GM23338 (cell line): ENCODE measurements at regions not wholly inside any gene's neighbourhood (a gene's known extent, or its start where the extent isn't known, plus 50 kb on each side); places are given as distances from the start of the nearest gene placed in this dataset.

Source experiments
- ATAC-seq: fragments of 200-7000 bp; cut with Tn5 transposase; 3 replicates; pipeline ENCODE4 v1.9.1; 2020
- DNase-seq: peaks from one replicate; pipeline ENCODE4 v3.0.0-alpha.2; 2015; ENCODE audit warnings: low spot score
- H2AFZ ChIP-seq: fragments of 200-600 bp; sonication (generic); 2 replicates; pipeline ENCODE4 v1.8.0; 2016; ENCODE audit warnings: antibody characterized with exemption, mild to moderate bottlenecking, moderate library complexity
- H3F3A ChIP-seq: fragments of 200-600 bp; sonication (generic); replicated peaks from 2 replicates; pipeline ENCODE4 v1.8.0; 2017; ENCODE audit warnings: antibody characterized with exemption, mixed run types, low read depth
- H3K27ac ChIP-seq: fragments of 200-600 bp; sonication (generic); 2 replicates; pipeline ENCODE4 v1.6.1; 2016; ENCODE audit warnings: low read depth
- H3K27me3 ChIP-seq: fragments of 200-600 bp; sonication (generic); 2 replicates; pipeline ENCODE4 v1.8.0; 2016; ENCODE audit warnings: mild to moderate bottlenecking, mixed run types, moderate library complexity; ENCODE audit not compliant: insufficient read depth
- H3K36me3 ChIP-seq: fragments of 200-600 bp; sonication (generic); 2 replicates; pipeline ENCODE4 v1.8.0; 2016; ENCODE audit warnings: mild to moderate bottlenecking; ENCODE audit not compliant: insufficient read depth
- H3K4me1 ChIP-seq: fragments of 200-600 bp; sonication (generic); 2 replicates; pipeline ENCODE4 v1.8.0; 2016; ENCODE audit warnings: mild to moderate bottlenecking, moderate library complexity; ENCODE audit not compliant: insufficient read depth
- H3K4me2 ChIP-seq: fragments of 200-600 bp; sonication (generic); 2 replicates; pipeline ENCODE4 v1.7.1; 2017; ENCODE audit warnings: mixed run types
- H3K4me3 ChIP-seq: fragments of 200-600 bp; sonication (generic); 2 replicates; pipeline ENCODE4 v1.6.1; 2016; ENCODE audit warnings: mixed run types
- H3K79me2 ChIP-seq: fragments of 200-600 bp; sonication (generic); replicated peaks from 2 replicates; pipeline ENCODE4 v1.8.0; 2017; ENCODE audit warnings: mild to moderate bottlenecking; ENCODE audit not compliant: insufficient read depth
- H3K9me2 ChIP-seq: fragments of 200-600 bp; sonication (generic); 2 replicates; pipeline ENCODE4 v1.8.0; 2017; ENCODE audit not compliant: insufficient read depth
- H4K20me1 ChIP-seq: fragments of 200-600 bp; sonication (generic); replicated peaks from 2 replicates; pipeline ENCODE4 v1.8.0; 2017; ENCODE audit warnings: mild to moderate bottlenecking; ENCODE audit not compliant: insufficient read depth
- H3K27ac Mint-ChIP-seq: 2 replicates; pipeline ENCODE4 v1.8.0; 2020; ENCODE audit warnings: inconsistent platforms, mild to moderate bottlenecking, moderate library complexity, mixed read lengths
- H3K27me3 Mint-ChIP-seq: 3 replicates; pipeline ENCODE4 v1.8.0; 2022; ENCODE audit warnings: low read depth, mild to moderate bottlenecking, moderate library complexity, mixed read lengths, inconsistent platforms; ENCODE audit not compliant: insufficient read depth, poor library complexity
- H3K36me3 Mint-ChIP-seq: 3 replicates; pipeline ENCODE4 v1.8.0; 2021; ENCODE audit warnings: low read depth, mild to moderate bottlenecking, inconsistent platforms, moderate library complexity, mixed read lengths
- H3K4me1 Mint-ChIP-seq: 3 replicates; pipeline ENCODE4 v1.8.0; 2020; ENCODE audit warnings: mild to moderate bottlenecking, inconsistent platforms, mixed read lengths
- H3K4me3 Mint-ChIP-seq: 3 replicates; pipeline ENCODE4 v1.8.0; 2021; ENCODE audit warnings: moderate library complexity, mild to moderate bottlenecking, inconsistent platforms, mixed read lengths
- H3K9me3 Mint-ChIP-seq: 3 replicates; pipeline ENCODE4 v1.8.0; 2020; ENCODE audit warnings: moderate library complexity, mild to moderate bottlenecking, inconsistent platforms, mixed read lengths
- CREB1 ChIP-seq: fragments of 250-450 bp; sonication (Bioruptor Pico); IDR thresholded peaks from 2 replicates; pipeline ENCODE4 v1.5.0; 2020; ENCODE audit warnings: low read depth, mild to moderate bottlenecking, moderate library complexity
- CTCF ChIP-seq, 2 experiments: fragments of 200-600 bp in 1 of 2; sonication (generic) in 1 of 2; conservative IDR thresholded peaks; 2 replicates each; pipeline versions ENCODE4 v1.5.1 to v1.6.1; 2016 to 2017; ENCODE audit warnings: antibody characterized with exemption in 2 of 2, low read depth in 2 of 2, mild to moderate bottlenecking in 2 of 2, moderate library complexity in 1 of 2
- EZH2 ChIP-seq: fragments of 200-600 bp; sonication (generic); IDR thresholded peaks from one replicate; pipeline ENCODE4 v1.8.0; 2017; ENCODE audit warnings: antibody characterized with exemption, mild to moderate bottlenecking, low read depth; ENCODE audit not compliant: unreplicated experiment
- EZH2phosphoT487 ChIP-seq: fragments of 200-600 bp; sonication (generic); IDR thresholded peaks from one replicate; pipeline ENCODE4 v1.8.1; 2018; ENCODE audit warnings: antibody characterized with exemption; ENCODE audit not compliant: unreplicated experiment
- JUNB ChIP-seq: IDR thresholded peaks from one replicate; pipeline ENCODE4 v1.6.1; 2016; ENCODE audit warnings: antibody characterized with exemption; ENCODE audit not compliant: unreplicated experiment
- NANOG ChIP-seq: IDR thresholded peaks from 2 replicates; pipeline ENCODE4 v1.6.1; 2016; ENCODE audit warnings: antibody characterized with exemption, borderline replicate concordance
- POLR2AphosphoS5 ChIP-seq: IDR thresholded peaks from 2 replicates; pipeline ENCODE4 v1.6.1; 2016; ENCODE audit warnings: antibody characterized with exemption, low read depth
- REST ChIP-seq: IDR thresholded peaks from one replicate; pipeline ENCODE4 v1.6.1; 2018; ENCODE audit warnings: antibody characterized with exemption; ENCODE audit not compliant: unreplicated experiment
- STAT1 ChIP-seq: IDR thresholded peaks from one replicate; pipeline ENCODE4 v1.6.1; 2016; ENCODE audit warnings: antibody characterized with exemption; ENCODE audit not compliant: unreplicated experiment
- ZNF114 ChIP-seq: fragments of 250-450 bp; sonication (Bioruptor Pico); IDR thresholded peaks from 2 replicates; pipeline ENCODE4 v1.5.0; 2020; ENCODE audit warnings: mild to moderate bottlenecking, moderate library complexity
- ZNF331 ChIP-seq: fragments of 250-450 bp; sonication (Bioruptor Pico); IDR thresholded peaks from 2 replicates; pipeline ENCODE4 v1.5.0; 2020; ENCODE audit warnings: low read depth, mild to moderate bottlenecking, moderate library complexity
- ZNF462 ChIP-seq: fragments of 250-450 bp; sonication (Bioruptor Pico); IDR thresholded peaks from 2 replicates; pipeline ENCODE4 v1.5.0; 2020; ENCODE audit warnings: mild to moderate bottlenecking, moderate library complexity

- no peak for TF ChIP-seq CTCF (conservative IDR thresholded peaks at IDR 0.05; ENCODE audit: low read depth in 2 of 2)
- no peak for TF ChIP-seq NANOG
- TF ChIP-seq ZNF331, result no peak
- no peak for TF ChIP-seq EZH2phosphoT487
- TF ChIP-seq STAT1, result no peak
- TF ChIP-seq CREB1 (CRISPR knock-in tag), result no peak
- TF ChIP-seq POLR2AphosphoS5, result no peak
These were observed 235.4 kb downstream of the TBL1XR1 start (continued) for GRCh38 chr3:176961916-176962315.

- ATAC-seq, result no peak
- H3K4me2 ChIP-seq, result no peak overlapping the region
- Mint-ChIP-seq H3K4me1 (0 out of 3 replicates have a peak, but pooled peaks cover 3% of the 10 kb centered on the region), H3K9me3 (peaks cover 4% of the 10 kb centered on the region; the same call in 1 of the 3 replicates), H3K4me3 (no peak overlapping the region), H3K36me3 (no peaks in the 10 kb centered on the region), H3K27ac (no peak overlapping the region), H3K27me3 (no peaks in the 10 kb centered on the region)
- H4K20me1 ChIP-seq, result no peaks in the 10 kb centered on the region
- no peak overlapping the region for H3K27ac ChIP-seq
- no peaks in the 10 kb centered on the region for H3K4me1 ChIP-seq
- 0 out of 2 replicates have a peak overlapping the region, but pooled peaks have one; percentile 28 for H2AFZ ChIP-seq
- no peaks in the 10 kb centered on the region for H3K27me3 ChIP-seq
- no peaks in the 10 kb centered on the region for H3K36me3 ChIP-seq
- no peak overlapping the region for H3K4me3 ChIP-seq
- no peak for DNase-seq
- no peaks in the 10 kb centered on the region for H3K79me2 ChIP-seq
- 0 out of 2 replicates have a peak, but pooled peaks cover 7% of the 10 kb centered on the region for H3K9me2 ChIP-seq
- no peaks in the 10 kb centered on the region for H3F3A ChIP-seq
- TF ChIP-seq EZH2phosphoT487 (no peak), POLR2AphosphoS5 (no peak), ZNF114 (CRISPR knock-in tag) (no peak), JUNB (no peak), CTCF (conservative IDR thresholded peaks at IDR 0.05; ENCODE audit: low read depth in 2 of 2) (no peak), REST (no peak), EZH2 (no peak), NANOG (no peak), CREB1 (CRISPR knock-in tag) (no peak), ZNF462 (CRISPR knock-in tag) (no peak)
These were observed 237.4 kb downstream of the TBL1XR1 start for GRCh38 chr3:176959867-176960266.
